AG08395 (cell line): ENCODE measurements at regions not wholly inside any gene's neighbourhood (a gene's known extent, or its start where the extent isn't known, plus 50 kb on each side); places are given as distances from the start of the nearest gene placed in this dataset.

Source experiments
- DNase-seq: peaks from one replicate; pipeline ENCODE4 v3.0.0; 2012; ENCODE audit warnings: mixed read lengths, low spot score

DNA sequence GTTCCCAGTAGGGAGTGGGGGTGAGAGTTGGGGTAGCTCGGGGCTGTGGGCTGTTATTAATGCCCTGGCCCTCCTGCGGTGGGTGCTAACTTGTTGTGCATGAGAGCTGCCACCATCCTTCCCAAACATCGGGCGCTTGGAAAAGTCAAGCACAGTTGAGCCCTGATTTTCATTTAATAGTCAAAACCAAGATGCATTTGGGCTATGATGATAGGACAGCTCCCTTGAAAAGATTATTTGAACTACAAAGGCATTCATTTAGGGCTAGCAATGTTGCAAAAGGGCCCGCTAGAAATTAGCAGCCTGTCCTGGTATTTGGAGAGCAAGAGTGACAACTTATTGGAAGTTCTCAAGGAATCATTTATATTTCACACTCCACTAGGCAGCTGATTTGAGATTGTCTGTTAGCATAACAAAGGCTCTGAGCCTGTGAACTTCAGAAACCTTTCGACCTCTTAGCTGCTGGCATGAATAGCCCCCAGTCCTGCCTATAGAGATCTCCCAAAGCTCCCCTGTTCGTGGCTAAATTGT, 128.2 kb upstream of the TMEM161B start:
- no peak for DNase-seq

DNA sequence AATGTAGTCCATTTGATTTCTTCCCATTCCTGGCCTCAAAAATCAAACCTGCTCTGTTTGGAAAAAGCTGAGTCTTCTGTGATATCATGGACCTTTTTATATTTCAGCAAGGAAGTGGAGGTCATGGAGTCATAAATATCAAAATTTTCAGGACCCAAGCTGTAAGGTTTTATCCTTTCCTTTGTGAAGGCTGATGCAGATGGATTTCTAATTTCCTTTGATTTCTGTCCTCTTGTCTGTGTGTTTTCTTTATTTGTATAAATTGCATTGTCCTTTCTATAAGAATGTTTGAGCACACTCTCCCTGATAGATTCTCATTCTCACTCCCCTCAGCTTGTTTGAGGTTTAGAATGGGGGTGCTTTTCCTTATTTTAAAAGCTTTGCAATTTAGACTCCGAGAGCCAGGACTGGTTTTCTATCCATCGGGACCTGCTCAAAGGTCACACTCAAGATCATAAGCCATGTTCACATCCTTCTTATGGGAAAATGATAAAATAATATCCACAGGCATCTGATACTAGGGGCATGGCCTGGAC, 127.4 kb upstream of the TMEM161B start:
- no peak for DNase-seq

DNA sequence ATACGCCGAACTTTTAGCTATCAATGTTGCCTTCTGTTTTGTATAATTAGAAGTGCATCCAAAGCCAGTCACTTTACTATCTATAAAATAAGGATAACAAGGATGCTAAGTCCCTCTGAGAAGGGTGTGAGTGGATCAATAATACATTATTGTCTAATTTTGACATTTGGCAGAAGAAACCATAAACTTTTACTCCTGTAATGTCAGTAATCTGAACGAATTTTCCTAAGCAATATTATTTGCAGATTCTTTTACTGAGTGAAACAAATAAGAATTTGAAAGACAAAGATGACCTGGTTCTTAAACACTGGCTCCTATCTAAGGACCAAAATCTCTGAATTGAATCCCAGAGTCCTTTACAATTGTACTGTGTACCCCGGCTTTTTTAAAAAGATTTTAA, 126.6 kb upstream of the TMEM161B start:
- no peak for DNase-seq

DNA sequence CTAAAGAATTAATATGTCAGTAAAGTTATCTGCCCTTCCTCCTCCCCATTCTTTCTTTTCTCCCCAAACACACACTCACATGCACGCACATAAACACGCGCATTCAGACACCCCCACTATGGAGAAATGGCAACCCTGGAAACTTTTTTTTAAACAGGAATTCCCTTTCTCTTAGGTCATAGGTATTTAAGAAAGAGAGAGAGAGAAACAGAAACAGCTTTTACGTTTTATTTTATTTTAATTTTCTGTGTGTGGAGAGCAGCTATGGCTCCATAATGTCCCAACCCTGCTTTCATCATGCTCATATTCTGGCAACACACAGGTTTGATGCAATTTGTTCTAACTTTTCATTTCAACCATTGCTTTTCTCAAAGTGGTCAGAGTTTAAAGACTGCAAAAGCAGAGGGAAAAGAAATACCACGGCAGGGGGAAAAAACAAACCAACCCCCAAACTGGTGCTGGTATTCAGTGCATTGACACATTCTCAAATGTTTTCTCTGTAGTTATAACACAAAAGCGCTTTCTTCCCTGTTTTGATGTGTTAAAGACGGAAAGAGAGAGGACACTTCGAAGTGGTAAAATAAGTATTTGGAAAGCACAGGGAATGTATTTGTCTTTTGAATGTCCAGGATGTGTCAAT, 126.0 kb upstream of the TMEM161B start:
- DNase-seq = no peak

DNA sequence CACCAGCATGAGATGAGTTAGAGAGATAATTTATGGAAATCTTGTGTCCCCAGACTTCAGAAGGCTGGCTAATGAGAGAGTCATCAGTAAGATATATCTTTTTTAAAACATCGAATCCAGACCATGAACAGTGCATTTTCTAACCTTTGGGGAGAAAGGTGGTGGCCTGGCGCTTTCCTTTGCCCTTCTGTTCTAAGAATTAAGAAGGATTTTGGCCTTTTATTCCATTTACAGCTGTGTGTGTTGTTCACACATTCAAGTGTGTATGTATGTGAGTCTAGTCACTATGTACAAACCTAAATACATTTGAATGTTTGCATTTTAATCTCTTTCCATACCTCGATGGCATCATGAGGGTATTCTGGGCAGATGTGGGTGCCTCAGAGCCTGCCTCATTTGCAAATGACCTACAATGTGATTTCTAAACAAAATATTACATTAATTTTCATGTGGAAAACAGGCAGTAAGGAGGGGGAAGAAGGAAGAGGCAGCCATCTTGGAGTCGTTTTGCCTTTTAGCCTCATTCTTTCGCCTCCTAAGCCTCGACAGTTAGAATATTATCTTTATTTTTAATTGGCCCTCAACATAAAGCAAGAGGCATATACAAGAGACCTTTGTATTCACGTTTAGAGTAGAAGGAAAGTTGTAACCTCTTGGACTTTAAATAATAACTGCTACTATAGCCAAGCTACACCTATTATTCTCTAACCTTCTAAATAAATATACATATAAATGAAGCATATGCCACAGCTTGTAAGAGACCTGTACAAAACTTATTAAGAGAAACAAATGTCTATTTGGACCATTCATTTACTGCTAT, 125.3 kb upstream of the TMEM161B start:
- no peak for DNase-seq

DNA sequence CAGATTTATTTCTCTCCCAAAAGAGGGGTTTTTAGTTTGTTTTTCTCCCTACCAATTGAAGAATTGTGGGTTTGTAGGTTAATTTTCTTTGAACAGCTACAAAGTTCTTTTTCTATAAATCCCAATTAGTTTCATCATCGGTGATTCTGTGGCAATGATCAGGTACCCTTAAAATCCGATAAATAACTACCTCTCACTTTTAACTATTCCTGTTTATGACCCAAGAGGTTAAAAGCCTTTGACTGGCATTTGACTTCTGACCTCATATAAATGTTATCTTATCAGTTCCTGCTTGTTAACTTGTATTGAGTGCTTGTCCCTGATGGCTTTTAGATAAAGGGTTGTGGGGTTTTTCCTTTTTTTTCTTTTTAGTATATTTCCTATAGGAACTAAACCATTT, 124.4 kb upstream of the TMEM161B start:
- DNase-seq = no peak

DNA sequence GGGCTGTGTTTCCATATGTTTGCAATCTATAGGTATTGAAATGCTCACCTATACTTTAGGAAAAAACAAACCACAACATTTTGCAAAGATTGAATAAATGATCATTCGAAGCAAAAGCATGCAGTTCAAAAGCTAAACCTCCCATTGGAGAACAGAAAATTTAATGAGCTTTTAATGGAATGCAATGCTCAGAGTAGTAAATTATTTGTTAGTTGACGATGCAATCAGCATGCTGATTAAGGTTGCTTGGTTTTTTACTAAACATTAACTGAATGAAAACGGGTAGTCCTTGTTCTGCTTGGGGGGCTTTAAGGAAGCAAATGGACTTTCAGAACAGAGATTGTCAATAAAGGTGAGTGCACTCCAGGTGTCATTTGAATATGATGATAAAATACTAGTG, 123.3 kb upstream of the TMEM161B start:
- no peak for DNase-seq

DNA sequence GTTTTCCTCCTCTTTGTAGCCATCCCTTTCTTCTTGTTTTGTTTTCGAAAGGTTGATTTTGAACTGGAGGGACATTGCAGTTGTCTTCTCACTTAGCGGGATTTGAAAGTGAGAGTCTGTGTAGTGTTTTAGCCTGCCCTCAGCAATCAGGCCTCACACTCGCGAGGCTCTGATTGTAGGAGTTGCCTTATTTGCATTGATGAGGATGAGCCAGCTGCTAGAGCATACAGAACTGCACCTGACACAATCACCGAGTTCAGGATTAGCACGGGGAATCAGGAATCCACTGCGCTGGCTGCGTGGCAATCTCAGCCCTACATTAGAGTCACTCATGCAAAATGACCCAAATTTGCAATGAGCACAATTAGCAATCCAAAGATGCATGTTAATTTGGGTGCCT, 122.5 kb upstream of the TMEM161B start:
- no peak for DNase-seq

DNA sequence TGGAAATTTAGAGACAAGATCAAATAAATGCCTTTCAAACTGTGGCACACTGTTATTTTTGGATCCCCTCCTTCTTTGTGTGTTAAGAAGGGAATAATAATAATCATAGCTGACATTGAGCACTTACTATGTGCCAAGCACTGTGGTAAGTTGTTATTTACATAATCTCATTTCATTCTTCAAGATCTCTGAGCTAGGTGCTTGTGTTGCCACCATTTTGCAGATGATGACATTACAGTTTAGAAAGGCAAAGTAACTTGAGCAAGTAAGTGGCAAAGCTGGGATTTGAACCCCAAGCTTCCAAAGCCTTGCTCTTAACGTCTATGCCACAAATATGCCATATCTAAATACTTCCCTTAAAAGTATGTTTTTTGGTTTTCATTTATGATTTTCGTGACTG, 121.8 kb upstream of the TMEM161B start:
- DNase-seq = no peak

DNA sequence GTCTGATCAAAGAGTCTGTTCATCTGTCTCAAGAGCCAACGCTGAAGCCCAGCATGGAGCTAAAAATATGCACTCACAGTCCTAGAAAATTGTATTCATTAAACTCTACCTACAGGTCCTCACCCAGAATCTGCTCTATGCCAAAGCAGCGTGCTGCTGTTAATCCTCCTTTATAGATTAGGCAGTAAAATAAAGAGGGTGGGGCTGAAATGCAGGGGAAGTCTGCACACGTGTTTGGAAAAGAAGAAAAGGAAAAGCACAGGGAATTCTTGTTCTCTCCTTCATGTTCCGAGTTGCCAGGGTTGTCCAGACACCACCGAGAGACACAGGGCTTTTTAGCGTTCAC, 121.4 kb upstream of the TMEM161B start:
- DNase-seq = no peak

DNA sequence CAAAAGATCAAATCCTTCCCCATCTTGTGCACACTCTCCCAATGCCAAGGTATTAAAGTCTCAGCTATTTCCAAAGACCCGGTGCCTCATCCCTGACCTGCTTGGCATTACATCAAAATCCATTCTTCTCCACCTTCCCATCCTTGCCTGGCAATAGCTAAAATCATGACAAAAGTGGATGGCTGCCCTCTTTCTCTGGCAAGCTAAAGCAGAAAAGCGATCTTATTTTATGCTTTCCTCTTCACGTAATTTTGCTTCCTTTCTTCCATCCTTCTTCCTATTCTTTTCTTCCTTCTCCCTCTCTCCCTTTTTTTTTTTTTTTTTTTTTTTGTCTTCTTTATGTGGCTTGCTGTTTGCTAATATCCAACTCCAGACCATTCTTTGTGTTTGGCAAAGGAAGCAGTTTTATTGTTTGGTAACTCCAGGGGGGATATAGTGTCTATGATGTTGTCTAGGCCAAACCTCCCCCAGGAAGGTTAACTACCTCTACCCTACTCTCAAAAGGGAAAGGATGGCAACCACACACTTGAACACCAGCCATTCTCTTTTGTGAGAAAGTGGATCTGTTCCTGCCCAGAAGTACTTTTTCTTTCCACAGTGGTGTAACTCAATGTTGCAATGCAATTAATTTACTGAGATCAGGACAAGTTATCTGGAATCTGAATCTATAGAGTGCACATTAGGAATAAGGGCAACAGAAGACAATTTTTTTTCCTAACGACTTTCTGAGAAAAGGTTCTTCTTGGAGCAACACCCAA, 120.9 kb upstream of the TMEM161B start:
- DNase-seq = no peak

DNA sequence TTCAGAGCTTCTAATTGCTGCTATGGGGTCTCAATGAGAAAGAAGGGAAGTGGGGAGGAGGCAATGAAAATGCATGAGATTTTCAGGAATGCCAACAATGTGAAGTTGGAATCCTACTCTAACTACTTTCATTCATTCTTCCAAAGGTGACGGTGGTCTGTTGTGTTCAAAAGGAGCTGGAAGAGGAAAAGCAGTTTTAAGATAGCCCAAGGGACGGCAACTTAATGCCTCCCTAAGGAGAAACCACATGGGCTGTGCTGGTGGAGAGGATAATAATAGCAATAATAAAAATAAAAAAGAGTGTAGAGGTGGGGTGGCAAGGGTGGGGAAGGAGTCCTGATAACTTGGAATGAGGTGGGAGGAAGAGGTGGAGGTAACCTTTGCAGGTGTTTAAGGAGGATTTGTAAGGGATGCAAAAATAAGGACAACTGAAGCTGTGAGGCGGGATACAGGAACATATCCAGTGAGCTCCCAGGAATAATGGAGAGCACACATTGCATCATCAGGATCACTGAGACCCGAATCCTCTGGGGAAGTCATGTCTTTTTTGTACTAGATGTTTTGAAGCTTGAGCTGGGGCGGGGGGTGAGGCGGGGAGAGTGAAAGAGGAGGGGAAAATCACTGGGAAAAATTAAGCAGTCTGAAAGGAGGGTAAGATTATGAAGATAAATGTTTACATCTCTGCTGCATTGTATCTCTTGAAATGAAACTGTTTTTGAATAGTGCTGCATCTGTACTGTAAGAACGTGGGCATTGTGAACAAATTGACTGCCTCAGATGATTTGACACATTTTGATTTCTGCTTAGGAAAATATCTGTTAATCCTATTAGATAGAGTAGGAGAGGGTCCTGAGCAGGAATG, 120.1 kb upstream of the TMEM161B start:
- DNase-seq = no peak

DNA sequence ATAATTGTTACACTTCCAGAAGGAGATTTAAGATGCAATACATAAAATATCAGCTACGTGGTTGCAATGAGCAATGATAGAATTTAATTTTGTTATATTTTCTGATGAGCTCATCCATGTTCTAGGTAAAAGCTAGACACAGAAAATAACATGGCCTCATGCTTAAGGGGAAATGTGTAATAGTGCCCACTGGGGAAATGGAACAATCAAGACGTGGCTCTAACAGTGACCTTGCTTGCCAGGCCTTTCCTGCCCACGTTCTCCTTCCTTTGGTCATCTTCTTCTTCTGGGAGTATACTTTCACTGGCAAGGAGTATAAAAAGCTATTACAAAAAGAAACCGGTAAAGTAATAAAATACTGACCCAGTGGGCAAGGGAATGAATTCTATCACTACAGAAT, 116.2 kb upstream of the TMEM161B start:
- no peak for DNase-seq

DNA sequence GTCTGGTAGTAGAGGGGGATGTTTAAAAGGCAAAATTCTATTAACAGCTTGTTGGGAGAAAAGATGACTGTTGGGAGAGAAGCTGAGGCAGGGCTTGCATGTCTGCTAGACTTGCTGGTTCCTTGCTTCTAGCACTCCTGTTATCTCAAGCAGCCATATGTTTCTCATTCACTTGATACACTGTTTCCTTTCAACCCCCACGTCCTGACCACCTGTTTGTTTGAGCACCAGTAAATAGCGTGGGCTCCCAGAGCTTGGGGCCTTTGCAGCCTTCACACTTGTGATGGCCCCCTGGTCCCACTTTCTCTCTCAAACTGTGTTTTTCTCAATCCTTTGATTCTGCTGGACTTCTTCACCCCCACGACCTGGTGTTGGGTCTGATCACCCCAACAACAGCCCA, 111.7 kb upstream of the TMEM161B start:
- no peak for DNase-seq

DNA sequence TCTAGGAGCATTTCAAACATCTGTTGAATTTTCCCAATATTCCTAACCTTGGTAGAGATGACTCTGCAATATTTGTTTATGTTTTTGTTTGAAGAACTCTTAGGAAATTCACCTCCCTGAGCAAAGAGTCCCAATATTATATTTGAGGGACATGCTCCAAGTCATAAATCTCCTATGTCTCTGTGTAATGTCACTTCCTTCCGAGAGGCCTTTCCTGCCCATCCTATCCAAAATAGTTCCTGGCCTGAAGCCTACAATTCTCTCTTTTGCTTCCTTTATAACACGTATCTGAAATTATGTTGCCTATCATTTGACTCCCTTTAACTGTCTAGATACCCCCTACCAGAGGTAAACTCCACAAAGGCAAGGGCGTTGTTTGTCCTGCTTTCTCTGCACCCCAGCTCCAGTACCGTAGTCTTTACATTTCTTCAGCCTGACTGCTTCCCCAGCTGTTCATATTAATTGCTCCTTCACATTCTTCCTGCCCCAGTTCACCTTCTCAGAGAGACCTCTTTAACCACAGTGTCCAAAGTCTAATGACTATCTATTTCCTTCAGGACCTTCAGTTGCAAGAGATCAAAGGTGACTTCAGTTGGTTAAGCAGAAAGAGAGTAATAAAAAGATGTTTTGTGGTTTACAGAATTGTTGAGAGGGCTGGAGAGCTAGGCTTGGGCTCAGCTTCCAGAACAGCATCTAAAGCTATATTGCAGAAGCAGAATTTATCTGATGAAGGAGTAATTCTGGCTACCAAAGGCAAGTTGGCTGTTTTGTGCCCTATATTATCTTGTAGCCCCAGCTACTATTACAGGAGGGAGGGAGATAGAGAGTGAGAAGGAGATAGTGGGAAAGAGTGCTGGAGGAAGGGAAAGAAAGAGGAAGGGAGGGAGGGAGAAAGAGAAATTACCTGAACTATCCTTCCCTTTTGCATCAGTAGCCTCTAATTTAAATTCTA, 109.3 kb upstream of the TMEM161B start:
- no peak for DNase-seq

DNA sequence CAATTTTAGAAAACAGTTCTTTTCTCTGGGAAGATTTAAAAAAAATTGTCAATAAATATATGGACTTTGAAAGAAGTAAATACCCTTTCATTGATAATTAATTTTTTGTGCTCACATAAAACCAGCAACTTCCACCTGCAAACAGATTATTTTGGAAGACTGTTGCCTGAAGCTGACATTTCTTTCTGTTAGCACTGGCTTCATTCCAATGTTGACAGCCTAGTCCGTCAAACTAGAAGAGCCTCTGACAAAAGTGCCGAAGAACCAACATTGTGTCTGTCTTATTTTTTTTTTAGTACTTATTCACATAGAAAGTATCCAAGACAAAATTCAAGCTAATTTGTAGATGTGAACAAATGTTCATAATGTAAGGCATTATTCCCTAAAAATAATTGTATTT, 108.6 kb upstream of the TMEM161B start:
- no peak for DNase-seq

DNA sequence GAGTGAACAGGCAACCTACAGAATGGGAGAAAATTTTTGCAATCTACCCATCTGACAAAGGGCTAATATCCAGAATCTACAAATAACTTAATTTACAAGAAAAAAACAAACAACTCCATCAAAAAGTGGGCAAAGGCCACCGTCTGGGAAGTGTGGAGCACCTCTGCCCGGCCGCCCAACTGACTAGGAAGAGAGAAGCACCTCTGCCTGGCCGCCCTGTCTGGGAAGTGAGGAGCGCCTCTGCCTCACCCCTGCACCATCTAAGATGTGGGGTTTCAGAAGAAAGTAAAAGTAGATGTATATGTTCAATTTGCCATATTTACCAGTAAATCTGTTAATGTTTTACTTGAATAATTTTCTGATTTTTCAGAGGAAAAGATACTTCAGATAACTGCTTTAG, 108.1 kb upstream of the TMEM161B start:
- no peak for DNase-seq

DNA sequence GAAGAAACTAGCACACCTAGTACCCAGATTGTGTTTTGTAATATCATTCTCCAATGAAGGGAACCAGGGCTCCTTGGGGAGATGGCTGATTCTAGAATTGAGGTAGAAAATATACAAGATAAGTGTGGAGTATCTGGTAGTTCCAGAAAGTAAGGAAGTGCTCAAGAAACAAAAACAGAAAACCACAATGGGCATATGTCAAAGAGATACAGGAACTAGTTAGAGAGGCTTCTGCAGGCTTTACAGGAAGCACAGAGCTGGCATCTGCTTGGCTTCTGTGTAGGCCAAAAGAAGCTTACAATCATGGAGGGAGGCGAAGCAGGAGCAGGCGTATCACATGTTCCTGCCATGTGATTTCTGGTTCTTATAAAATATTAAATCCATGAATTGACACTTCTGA, 105.7 kb upstream of the TMEM161B start:
- no peak for DNase-seq

DNA sequence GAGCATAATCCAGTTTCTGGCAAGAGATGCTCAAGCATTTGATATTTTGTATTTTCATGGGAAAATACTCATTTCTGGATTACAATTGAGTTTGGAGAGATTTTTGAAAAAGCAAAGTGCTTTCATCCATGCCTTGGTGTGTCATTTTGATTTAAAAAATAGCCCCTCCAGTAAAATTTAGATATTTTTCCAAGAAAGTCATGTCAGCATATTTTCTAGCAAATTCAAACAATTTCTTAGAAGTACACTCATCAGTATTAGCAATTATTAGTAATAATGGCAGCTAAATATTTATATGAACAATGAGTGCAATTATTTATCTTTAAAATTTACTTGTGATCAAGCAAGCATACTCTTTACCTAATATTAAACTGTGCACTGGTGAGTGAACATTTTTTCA, 102.2 kb upstream of the TMEM161B start:
- DNase-seq = no peak

DNA sequence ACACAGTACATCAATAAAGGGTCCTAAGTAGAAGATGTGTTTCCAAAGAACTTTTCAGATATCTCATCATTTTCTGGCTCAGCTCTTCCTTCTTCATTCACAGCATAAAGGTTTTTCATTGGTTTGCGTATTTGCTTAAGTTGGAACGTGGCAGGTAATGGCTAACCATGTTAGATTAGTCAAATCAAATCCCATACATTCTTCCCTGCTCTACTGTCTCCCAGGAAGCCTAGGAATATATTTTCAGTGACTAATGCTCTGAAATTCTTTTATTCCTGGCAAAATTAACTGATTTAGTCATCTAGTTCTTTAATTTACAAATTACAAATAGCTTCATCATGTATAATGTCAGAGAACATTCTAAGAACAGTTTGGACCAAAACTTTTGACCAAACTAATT, 99.6 kb upstream of the TMEM161B start:
- DNase-seq = no peak

DNA sequence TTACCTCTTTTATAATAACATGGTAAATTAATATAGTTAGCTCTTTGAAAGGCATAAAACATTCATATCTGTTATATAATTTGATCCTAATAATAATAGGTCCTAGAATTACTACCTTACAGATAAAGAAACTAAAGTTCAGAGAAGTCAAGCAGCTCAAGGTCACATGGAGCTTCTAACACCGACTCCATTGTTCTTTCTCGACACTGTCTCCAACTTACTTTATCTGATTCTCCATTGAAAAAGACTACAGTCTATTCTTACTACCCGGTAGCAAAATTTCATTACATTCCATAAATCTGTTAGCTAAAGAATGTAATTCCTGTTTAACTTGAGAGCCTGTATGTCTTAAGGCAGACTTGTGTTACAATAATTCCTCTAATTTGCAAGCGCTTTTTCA, 96.3 kb upstream of the TMEM161B start:
- DNase-seq = no peak
